ENCODE measurements at regions not wholly inside any gene's neighbourhood (a gene's known extent, or its start where the extent isn't known, plus 50 kb on each side); places are given as distances from the start of the nearest gene placed in this dataset.

DNA sequence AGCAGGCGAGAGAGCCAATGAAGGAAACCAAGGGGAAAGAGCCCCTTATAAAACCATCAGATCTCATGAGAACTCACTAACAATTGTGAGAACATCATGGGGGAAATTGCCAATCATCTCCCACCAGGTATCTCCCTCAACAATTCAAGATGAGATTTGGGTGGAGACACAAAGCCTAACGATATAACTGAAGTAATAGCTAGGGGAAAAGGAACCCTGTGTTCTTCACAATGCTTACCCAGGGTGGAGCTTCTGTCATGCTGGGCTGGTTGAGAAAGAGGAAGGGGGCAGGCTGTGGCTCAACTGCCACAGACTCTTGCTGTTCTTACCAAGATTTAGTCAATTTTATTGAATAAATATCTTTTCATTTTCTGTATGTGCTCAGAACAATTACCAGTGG, 392.1 kb upstream of the HS6ST1 start:
- TF ChIP-seq, protein P1, sequence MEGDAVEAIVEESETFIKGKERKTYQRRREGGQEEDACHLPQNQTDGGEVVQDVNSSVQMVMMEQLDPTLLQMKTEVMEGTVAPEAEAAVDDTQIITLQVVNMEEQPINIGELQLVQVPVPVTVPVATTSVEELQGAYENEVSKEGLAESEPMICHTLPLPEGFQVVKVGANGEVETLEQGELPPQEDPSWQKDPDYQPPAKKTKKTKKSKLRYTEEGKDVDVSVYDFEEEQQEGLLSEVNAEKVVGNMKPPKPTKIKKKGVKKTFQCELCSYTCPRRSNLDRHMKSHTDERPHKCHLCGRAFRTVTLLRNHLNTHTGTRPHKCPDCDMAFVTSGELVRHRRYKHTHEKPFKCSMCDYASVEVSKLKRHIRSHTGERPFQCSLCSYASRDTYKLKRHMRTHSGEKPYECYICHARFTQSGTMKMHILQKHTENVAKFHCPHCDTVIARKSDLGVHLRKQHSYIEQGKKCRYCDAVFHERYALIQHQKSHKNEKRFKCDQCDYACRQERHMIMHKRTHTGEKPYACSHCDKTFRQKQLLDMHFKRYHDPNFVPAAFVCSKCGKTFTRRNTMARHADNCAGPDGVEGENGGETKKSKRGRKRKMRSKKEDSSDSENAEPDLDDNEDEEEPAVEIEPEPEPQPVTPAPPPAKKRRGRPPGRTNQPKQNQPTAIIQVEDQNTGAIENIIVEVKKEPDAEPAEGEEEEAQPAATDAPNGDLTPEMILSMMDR (optimal IDR thresholded peaks at IDR 0.05 in 1 of 3, IDR thresholded peaks at IDR 0.05 in 1 of 3, conservative IDR thresholded peaks at IDR 0.05 in 1 of 3; ENCODE audit: extremely low read depth in 1 of 3, insufficient read depth in 2 of 3, low read length in 3 of 3), result no peak
- TF ChIP-seq EZH2 (IDR thresholded peaks at IDR 0.05; ENCODE audit: low read length), result no peak
